ENCODE measurements at regions not wholly inside any gene's neighbourhood (a gene's known extent, or its start where the extent isn't known, plus 50 kb on each side); places are given as distances from the start of the nearest gene placed in this dataset.

DNA sequence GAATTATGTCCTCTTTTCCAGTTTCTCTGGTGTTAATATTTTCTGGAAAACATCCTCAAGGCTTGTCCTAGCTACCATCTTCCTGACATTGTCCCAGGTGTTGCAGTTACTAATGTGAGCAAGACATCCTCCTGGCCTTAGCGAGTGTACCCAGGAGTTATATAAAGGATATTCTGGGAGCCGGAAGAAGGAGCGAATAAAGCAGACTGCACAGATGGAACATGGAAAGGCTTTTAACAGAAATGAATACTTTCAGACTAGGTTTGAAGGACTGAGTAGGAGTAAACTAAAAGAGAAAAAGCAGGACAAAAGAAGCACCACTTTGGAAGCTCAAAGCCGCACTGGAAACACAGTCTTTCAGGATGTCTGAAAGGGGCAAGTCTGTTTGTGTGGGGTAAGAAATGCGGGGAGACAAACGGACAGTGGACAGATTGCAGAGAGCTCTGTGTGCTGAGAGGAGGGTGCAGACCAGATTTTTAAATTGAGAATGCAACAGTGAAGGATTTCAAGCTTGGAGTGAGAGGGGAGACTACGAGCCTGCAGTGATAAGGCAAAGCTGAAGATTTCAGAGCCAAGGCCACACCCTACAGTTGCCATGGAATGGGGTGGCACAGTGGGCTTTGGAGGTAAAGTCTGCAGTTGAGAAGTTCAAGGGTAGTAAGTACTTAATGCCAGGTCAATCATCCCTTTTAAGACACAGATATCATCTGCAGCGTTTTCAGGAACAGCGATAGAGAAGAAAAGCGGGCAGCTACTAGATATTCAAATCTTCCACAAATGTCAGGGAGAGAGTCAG is 94.1 kb upstream of the TAF11L2 start:
- TF ChIP-seq MAX (IDR thresholded peaks at IDR 0.05; ENCODE audit: low read depth, low read length) (no peak), POLR2A (IDR thresholded peaks at IDR 0.05; ENCODE audit: extremely low read depth, insufficient read length) (no peak)
- TF ChIP-seq, protein P1, sequence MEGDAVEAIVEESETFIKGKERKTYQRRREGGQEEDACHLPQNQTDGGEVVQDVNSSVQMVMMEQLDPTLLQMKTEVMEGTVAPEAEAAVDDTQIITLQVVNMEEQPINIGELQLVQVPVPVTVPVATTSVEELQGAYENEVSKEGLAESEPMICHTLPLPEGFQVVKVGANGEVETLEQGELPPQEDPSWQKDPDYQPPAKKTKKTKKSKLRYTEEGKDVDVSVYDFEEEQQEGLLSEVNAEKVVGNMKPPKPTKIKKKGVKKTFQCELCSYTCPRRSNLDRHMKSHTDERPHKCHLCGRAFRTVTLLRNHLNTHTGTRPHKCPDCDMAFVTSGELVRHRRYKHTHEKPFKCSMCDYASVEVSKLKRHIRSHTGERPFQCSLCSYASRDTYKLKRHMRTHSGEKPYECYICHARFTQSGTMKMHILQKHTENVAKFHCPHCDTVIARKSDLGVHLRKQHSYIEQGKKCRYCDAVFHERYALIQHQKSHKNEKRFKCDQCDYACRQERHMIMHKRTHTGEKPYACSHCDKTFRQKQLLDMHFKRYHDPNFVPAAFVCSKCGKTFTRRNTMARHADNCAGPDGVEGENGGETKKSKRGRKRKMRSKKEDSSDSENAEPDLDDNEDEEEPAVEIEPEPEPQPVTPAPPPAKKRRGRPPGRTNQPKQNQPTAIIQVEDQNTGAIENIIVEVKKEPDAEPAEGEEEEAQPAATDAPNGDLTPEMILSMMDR (IDR thresholded peaks at IDR 0.05; ENCODE audit: low read depth, low read length) = no peak

All from NB4 (cell line).